HG02678 (cell line): ENCODE measurements at regions not wholly inside any gene's neighbourhood (a gene's known extent, or its start where the extent isn't known, plus 50 kb on each side); places are given as distances from the start of the nearest gene placed in this dataset.
"Not testable (repeated sequence)": the region's sequence is repeated elsewhere in the genome, so short reads cannot be mapped to it uniquely, and the experiment has no call there.

Experiments
- ATAC-seq: cut with Tn5 transposase; IDR thresholded peaks from one replicate; pipeline ENCODE4 v1.9.1; 2021; ENCODE audit warnings: mild to moderate bottlenecking, moderate library complexity; ENCODE audit not compliant: unreplicated experiment

GRCh38 chr5:164073081-164073480, 567.7 kb downstream of the MAT2B start:
- ATAC-seq: no peak

- no peak for ATAC-seq
Observed at GRCh38 chr5:164076556-164076955, 571.1 kb downstream of the MAT2B start.

- ATAC-seq: no peak
Observed at GRCh38 chr5:164090358-164090757, 584.9 kb downstream of the MAT2B start.

- ATAC-seq: no peak
Observed at GRCh38 chr5:164091836-164092235, 586.4 kb downstream of the MAT2B start.

- no peak for ATAC-seq
Observed at GRCh38 chr5:164094291-164094690, 588.9 kb downstream of the MAT2B start.

- no peak for ATAC-seq
Observed at GRCh38 chr5:164097749-164098148, 592.3 kb downstream of the MAT2B start.

GRCh38 chr5:164098531-164098930, 593.1 kb downstream of the MAT2B start:
- no peak for ATAC-seq

GRCh38 chr5:164098979-164099378, 593.6 kb downstream of the MAT2B start:
- no peak for ATAC-seq

GRCh38 chr5:164115420-164115819, 610.0 kb downstream of the MAT2B start:
- no peak for ATAC-seq

- no peak for ATAC-seq
Observed at GRCh38 chr5:164119806-164120447, 614.5 kb downstream of the MAT2B start.

GRCh38 chr5:164127527-164127926, 622.1 kb downstream of the MAT2B start:
- ATAC-seq: no peak

GRCh38 chr5:164132358-164132757, 626.9 kb downstream of the MAT2B start:
- no peak for ATAC-seq

GRCh38 chr5:164137095-164137494, 631.7 kb downstream of the MAT2B start:
- no peak for ATAC-seq

GRCh38 chr5:164139423-164139822, 634.0 kb downstream of the MAT2B start:
- ATAC-seq: no peak

GRCh38 chr5:164145458-164145857, 640.0 kb downstream of the MAT2B start:
- ATAC-seq: no peak

GRCh38 chr5:164146223-164146622, 640.8 kb downstream of the MAT2B start:
- no peak for ATAC-seq

GRCh38 chr5:164148292-164148691, 642.9 kb downstream of the MAT2B start:
- no peak for ATAC-seq

GRCh38 chr5:164152539-164152938, 647.1 kb downstream of the MAT2B start:
- ATAC-seq: not testable (repeated sequence)

GRCh38 chr5:164153469-164154172, 648.2 kb downstream of the MAT2B start:
- no peak for ATAC-seq

GRCh38 chr5:164170814-164171213, 665.4 kb downstream of the MAT2B start:
- no peak for ATAC-seq

GRCh38 chr5:164175083-164175482, 669.7 kb downstream of the MAT2B start:
- no peak for ATAC-seq

- no peak for ATAC-seq
Observed at GRCh38 chr5:164179406-164179805, 674.0 kb downstream of the MAT2B start.

GRCh38 chr5:164181604-164182003, 676.2 kb downstream of the MAT2B start:
- no peak for ATAC-seq
